ENCODE measurements at regions not wholly inside any gene's neighbourhood (a gene's known extent, or its start where the extent isn't known, plus 50 kb on each side); places are given as distances from the start of the nearest gene placed in this dataset.

DNA sequence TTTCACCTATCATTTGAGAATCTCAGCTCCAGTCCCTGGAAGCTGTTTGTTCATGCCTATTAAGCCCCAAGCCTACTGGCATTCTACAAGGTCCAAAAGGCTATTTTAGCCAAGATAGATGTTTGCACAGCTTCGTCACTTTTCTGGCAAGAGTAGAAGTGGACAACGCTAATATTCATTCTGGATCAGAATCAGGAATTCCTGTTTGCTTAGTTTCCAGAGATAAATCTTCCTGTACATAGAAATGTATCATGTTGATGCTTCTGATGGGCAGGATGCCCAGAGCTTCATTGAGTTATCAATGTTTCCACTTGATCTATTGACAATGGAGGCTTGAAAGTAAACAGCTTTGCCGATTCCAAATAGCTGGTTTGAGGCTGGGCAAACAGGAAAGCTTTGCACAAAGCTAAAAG is 260.7 kb upstream of the CA10 start:
- TF ChIP-seq, protein P1, sequence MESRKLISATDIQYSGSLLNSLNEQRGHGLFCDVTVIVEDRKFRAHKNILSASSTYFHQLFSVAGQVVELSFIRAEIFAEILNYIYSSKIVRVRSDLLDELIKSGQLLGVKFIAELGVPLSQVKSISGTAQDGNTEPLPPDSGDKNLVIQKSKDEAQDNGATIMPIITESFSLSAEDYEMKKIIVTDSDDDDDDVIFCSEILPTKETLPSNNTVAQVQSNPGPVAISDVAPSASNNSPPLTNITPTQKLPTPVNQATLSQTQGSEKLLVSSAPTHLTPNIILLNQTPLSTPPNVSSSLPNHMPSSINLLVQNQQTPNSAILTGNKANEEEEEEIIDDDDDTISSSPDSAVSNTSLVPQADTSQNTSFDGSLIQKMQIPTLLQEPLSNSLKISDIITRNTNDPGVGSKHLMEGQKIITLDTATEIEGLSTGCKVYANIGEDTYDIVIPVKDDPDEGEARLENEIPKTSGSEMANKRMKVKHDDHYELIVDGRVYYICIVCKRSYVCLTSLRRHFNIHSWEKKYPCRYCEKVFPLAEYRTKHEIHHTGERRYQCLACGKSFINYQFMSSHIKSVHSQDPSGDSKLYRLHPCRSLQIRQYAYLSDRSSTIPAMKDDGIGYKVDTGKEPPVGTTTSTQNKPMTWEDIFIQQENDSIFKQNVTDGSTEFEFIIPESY (IDR thresholded peaks at IDR 0.05; ENCODE audit: extremely low read depth, insufficient replicate concordance, low read length): no peak
- TF ChIP-seq, protein P2, sequence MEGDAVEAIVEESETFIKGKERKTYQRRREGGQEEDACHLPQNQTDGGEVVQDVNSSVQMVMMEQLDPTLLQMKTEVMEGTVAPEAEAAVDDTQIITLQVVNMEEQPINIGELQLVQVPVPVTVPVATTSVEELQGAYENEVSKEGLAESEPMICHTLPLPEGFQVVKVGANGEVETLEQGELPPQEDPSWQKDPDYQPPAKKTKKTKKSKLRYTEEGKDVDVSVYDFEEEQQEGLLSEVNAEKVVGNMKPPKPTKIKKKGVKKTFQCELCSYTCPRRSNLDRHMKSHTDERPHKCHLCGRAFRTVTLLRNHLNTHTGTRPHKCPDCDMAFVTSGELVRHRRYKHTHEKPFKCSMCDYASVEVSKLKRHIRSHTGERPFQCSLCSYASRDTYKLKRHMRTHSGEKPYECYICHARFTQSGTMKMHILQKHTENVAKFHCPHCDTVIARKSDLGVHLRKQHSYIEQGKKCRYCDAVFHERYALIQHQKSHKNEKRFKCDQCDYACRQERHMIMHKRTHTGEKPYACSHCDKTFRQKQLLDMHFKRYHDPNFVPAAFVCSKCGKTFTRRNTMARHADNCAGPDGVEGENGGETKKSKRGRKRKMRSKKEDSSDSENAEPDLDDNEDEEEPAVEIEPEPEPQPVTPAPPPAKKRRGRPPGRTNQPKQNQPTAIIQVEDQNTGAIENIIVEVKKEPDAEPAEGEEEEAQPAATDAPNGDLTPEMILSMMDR (IDR thresholded peaks at IDR 0.05 in 2 of 3, conservative IDR thresholded peaks at IDR 0.05 in 1 of 3; ENCODE audit: borderline replicate concordance in 1 of 3, insufficient read depth in 1 of 3, low read depth in 2 of 3, low read length in 2 of 3): no peak
- TF ChIP-seq EZH2phosphoT487 (IDR thresholded peaks at IDR 0.05; ENCODE audit: borderline replicate concordance): no peak
- TF ChIP-seq EZH2 (IDR thresholded peaks at IDR 0.05): no peak
- TF ChIP-seq, protein P3, sequence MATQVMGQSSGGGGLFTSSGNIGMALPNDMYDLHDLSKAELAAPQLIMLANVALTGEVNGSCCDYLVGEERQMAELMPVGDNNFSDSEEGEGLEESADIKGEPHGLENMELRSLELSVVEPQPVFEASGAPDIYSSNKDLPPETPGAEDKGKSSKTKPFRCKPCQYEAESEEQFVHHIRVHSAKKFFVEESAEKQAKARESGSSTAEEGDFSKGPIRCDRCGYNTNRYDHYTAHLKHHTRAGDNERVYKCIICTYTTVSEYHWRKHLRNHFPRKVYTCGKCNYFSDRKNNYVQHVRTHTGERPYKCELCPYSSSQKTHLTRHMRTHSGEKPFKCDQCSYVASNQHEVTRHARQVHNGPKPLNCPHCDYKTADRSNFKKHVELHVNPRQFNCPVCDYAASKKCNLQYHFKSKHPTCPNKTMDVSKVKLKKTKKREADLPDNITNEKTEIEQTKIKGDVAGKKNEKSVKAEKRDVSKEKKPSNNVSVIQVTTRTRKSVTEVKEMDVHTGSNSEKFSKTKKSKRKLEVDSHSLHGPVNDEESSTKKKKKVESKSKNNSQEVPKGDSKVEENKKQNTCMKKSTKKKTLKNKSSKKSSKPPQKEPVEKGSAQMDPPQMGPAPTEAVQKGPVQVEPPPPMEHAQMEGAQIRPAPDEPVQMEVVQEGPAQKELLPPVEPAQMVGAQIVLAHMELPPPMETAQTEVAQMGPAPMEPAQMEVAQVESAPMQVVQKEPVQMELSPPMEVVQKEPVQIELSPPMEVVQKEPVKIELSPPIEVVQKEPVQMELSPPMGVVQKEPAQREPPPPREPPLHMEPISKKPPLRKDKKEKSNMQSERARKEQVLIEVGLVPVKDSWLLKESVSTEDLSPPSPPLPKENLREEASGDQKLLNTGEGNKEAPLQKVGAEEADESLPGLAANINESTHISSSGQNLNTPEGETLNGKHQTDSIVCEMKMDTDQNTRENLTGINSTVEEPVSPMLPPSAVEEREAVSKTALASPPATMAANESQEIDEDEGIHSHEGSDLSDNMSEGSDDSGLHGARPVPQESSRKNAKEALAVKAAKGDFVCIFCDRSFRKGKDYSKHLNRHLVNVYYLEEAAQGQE (IDR thresholded peaks at IDR 0.05; ENCODE audit: low read depth): no peak

All from HCT116 (cell line).